ENCODE measurements at regions not wholly inside any gene's neighbourhood (a gene's known extent, or its start where the extent isn't known, plus 50 kb on each side); places are given as distances from the start of the nearest gene placed in this dataset.

DNA sequence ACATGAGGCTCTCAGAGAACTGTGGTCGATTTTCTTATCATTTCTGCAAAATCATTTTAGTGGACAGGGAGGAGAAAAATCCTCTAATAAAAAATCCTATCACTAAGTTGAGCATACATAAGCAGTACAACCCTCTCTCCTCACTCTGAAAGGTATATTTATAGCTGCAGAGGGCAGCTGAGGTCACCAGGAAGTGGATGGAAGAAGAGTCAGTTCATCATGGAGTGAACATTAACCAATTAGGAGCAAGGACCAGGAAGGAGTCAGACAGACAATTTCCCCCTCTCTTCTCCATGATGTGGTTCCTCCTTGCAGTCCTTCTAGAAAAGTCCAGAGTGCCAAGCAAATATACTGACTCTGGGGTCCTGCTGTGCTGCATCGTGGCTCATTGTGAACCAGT is 253.7 kb downstream of the TOX3 start:
- Mint-ChIP-seq H3K4me1 (peaks cover 8% of the 10 kb centered on the region), H3K36me3 (ENCODE audit: low read depth) (no peaks in the 10 kb centered on the region), H3K9me3 (peaks cover 3% of the 10 kb centered on the region), H3K4me3 (no peak overlapping the region), H3K27ac (no peak overlapping the region), H3K27me3 (ENCODE audit: low read depth, poor library complexity) (peaks cover 8% of the 10 kb centered on the region)
- TF ChIP-seq, protein P1, sequence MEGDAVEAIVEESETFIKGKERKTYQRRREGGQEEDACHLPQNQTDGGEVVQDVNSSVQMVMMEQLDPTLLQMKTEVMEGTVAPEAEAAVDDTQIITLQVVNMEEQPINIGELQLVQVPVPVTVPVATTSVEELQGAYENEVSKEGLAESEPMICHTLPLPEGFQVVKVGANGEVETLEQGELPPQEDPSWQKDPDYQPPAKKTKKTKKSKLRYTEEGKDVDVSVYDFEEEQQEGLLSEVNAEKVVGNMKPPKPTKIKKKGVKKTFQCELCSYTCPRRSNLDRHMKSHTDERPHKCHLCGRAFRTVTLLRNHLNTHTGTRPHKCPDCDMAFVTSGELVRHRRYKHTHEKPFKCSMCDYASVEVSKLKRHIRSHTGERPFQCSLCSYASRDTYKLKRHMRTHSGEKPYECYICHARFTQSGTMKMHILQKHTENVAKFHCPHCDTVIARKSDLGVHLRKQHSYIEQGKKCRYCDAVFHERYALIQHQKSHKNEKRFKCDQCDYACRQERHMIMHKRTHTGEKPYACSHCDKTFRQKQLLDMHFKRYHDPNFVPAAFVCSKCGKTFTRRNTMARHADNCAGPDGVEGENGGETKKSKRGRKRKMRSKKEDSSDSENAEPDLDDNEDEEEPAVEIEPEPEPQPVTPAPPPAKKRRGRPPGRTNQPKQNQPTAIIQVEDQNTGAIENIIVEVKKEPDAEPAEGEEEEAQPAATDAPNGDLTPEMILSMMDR (IDR thresholded peaks at IDR 0.05): no peak
- no peak for DNase-seq

DNA sequence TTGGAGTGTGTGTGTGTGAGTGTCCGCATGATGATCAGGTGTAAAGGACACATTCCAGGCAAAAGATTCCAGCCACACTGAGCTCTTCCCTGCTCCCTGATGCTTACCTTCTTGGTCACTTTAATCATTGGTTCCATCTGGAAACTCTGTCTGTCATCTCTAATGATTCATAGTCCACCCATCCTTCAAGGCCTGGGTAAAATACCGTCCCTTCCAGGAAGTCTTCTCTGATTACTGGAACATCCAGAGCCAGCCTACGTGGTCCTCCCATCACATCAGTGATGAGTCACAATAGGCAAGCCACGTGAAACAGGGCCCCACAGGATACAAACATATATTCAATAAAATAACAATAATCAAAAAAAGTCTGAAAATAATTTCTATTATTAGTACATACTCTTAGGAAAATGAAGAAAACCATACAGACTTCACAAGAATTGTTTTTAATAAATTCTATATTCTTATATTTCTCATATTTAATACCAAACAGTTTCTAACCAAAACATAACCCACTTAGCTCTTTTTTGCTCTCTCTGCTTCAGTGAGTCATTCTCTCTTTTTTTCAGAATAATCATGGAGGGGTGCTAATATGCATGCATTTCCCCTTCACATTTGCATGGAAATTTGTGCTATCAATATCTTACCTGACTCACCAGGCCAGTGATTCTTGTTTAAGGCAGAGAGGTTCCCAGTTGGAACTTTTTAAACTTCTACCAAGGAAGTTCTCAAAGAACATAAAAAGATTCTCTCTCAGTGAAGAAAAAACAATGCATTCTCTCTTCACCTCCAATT is 263.2 kb downstream of the TOX3 start:
- Mint-ChIP-seq H3K36me3 (ENCODE audit: low read depth) (no peaks in the 10 kb centered on the region), H3K4me3 (no peak overlapping the region), H3K27ac (no peak overlapping the region), H3K9me3 (no peaks in the 10 kb centered on the region), H3K4me1 (no peaks in the 10 kb centered on the region), H3K27me3 (ENCODE audit: low read depth, poor library complexity) (peaks cover 29% of the 10 kb centered on the region)
- no peak for DNase-seq
- TF ChIP-seq, protein P1 (IDR thresholded peaks at IDR 0.05): no peak

DNA sequence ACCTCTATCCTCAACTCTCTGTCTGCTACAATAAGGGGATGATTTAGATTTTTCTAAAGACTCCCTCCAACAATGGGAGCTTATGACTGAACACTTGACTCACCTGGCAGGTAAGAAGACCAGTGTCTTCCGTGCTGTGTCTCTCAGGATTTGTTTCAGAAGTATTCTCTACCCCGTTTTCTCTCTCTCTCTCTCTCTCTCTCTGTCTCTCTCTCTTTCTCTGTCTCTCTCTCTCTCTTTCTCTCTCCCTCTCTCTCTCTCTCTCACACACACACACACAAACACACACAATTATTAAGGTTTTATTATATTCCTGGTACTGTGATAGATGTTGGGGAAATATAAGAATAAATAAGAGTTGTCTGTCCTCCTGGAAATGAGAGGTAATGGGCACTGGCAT is 263.9 kb downstream of the TOX3 start:
- Mint-ChIP-seq H3K9me3 (no peaks in the 10 kb centered on the region), H3K27ac (no peak overlapping the region), H3K27me3 (ENCODE audit: low read depth, poor library complexity) (peaks cover 29% of the 10 kb centered on the region), H3K4me3 (no peak overlapping the region), H3K4me1 (no peaks in the 10 kb centered on the region), H3K36me3 (ENCODE audit: low read depth) (no peaks in the 10 kb centered on the region)
- DNase-seq: no peak
- TF ChIP-seq, protein P1 (IDR thresholded peaks at IDR 0.05): no peak

DNA sequence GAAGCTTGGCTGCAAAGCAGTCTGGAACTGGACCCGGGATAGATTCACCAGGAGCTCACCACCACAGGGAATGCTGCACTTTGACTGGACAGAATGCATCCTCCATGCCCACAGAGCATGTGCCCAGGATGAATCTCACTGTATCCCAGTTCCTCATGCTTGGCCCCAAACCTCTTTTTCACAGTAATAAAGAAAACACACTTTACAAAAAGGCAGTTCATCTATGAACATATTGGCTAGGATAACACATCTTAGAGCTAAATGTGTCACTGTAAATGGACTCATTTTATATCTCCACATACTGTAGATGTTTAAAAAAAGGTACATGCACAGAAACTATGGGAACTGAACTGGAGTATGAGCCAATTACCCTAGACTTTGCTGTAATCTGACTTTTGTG is 266.9 kb downstream of the TOX3 start:
- Mint-ChIP-seq H3K36me3 (ENCODE audit: low read depth) (no peaks in the 10 kb centered on the region), H3K4me3 (no peak overlapping the region), H3K4me1 (no peaks in the 10 kb centered on the region), H3K27ac (no peak overlapping the region), H3K27me3 (ENCODE audit: low read depth, poor library complexity) (peaks cover 26% of the 10 kb centered on the region), H3K9me3 (no peaks in the 10 kb centered on the region)
- TF ChIP-seq, protein P1 (IDR thresholded peaks at IDR 0.05): no peak
- DNase-seq: no peak

DNA sequence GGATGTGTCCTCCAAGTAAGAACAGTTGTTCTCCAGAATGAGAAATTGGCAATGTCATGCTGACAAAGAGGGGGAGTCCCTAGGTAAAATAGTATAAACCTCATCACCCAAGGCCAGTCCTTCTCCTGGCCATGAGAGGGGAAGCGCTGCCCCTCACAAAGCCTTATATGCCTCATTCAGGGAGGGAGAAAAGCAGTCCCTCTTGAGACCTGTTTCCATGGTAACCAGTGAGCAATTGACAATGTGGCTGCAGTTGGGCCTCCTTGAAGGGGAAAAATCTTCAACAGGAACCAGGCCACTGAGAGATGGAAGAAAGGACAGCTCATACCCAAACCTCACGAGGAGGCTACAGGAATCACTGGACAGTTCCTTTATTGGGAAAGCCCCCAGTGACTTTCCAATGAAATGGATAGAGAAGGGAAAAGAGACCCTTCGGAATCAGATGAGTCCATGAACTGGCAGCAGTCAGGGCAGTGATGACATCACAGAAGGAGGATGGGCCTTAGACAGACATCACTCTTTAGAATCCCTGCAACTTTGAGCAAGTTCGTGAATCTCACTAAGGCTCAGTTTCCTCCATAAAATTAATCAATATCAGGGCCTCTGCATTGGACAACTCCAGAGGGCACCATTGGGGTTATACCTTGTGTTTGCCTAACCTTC is 275.7 kb downstream of the TOX3 start:
- TF ChIP-seq, protein P1 (IDR thresholded peaks at IDR 0.05): no peak
- H3K27ac Mint-ChIP-seq: no peak overlapping the region
- H3K4me1 Mint-ChIP-seq: peaks cover 13% of the 10 kb centered on the region
- no peak overlapping the region for H3K4me3 Mint-ChIP-seq
- no peaks in the 10 kb centered on the region for H3K36me3 Mint-ChIP-seq (ENCODE audit: low read depth)
- no peaks in the 10 kb centered on the region for H3K9me3 Mint-ChIP-seq
- H3K27me3 Mint-ChIP-seq (ENCODE audit: low read depth, poor library complexity): peaks cover 8% of the 10 kb centered on the region
- DNase-seq: no peak
